HUES64 (cell line): ENCODE measurements at regions not wholly inside any gene's neighbourhood (a gene's known extent, or its start where the extent isn't known, plus 50 kb on each side); places are given as distances from the start of the nearest gene placed in this dataset.

Experiments
- H3K27ac ChIP-seq: 2 replicates; pipeline ENCODE4 v1.7.0; 2013; ENCODE audit warnings: low read depth, low read length, inconsistent platforms
- H3K27me3 ChIP-seq: 2 replicates; pipeline ENCODE4 v1.6.1; 2013; ENCODE audit warnings: mild to moderate bottlenecking, low read length; ENCODE audit not compliant: insufficient read depth
- H3K36me3 ChIP-seq: 2 replicates; pipeline ENCODE4 v1.6.1; 2013; ENCODE audit warnings: mild to moderate bottlenecking, low read length; ENCODE audit not compliant: insufficient read depth
- H3K4me1 ChIP-seq: 2 replicates; pipeline ENCODE4 v1.6.1; 2013; ENCODE audit warnings: mild to moderate bottlenecking, low read length, moderate library complexity; ENCODE audit not compliant: insufficient read depth
- H3K4me3 ChIP-seq: 2 replicates; pipeline ENCODE4 v1.5.1; 2013; ENCODE audit warnings: mild to moderate bottlenecking, low read length, moderate library complexity
- H3K9ac ChIP-seq: 2 replicates; pipeline ENCODE4 v1.6.1; 2013; ENCODE audit warnings: mild to moderate bottlenecking, low read depth, low read length
- H3K9me3 ChIP-seq: 2 replicates; pipeline ENCODE4 v1.6.1; 2013; ENCODE audit warnings: low read depth, low read length; ENCODE audit not compliant: insufficient read depth
- WGBS: fragments of 150-250, 120-280 bp; methylation state at CpG from one replicate; pipeline ENCODE4 v1.1.7; 2013; ENCODE audit warnings: missing lambda C conversion rate; 5-methylcytosine and 5-hydroxymethylcytosine counted together

DNA sequence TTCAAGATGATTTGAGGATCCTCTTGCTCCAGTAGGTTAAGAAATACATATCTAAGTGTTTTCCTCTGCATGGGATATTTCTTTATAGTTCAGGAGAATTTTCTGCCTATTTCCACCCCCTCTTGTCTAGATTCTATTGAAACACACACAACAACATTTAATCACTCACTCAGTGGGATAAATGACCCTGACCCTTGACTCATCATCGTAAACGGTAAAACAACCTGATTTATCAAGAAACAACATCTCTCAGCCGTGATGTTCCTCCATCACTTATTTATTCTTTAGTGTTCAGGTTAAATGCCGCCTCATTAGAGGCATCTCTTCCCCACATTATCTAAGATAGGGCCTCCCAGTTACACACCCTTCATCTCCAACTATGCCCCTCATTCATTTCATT, 208.7 kb upstream of the FMN2 start:
- H3K27ac ChIP-seq = no peak overlapping the region
- H3K36me3 ChIP-seq = no peaks in the 10 kb centered on the region
- no peaks in the 10 kb centered on the region for H3K4me1 ChIP-seq
- H3K27me3 ChIP-seq = no peaks in the 10 kb centered on the region
- H3K9ac ChIP-seq = no peak overlapping the region
- H3K9me3 ChIP-seq = no peaks in the 10 kb centered on the region
- no peak overlapping the region for H3K4me3 ChIP-seq
- WGBS = 92% methylated on average over 4 of the region's 4 CpGs

DNA sequence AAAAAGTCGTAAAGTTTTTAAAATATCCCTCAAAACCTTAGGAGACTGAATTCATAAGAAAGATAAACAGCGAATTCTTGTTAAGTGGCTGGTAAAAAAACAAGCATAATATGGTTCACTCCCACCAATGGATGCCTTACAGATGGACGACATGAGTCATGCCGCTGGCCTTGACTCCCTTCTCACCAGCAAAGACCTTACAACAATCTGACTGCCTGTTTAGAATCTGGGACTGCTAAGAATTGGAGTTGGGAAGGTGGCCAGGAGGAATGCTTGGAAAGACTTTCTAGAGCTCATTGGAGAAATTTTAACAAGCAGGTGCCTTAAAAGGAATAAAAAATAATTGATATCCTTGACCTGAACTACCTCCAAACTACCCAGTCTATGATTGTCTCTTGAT, 206.9 kb upstream of the FMN2 start:
- Histone ChIP-seq H3K4me1 (0 out of 2 replicates have a peak, but pooled peaks cover 3% of the 10 kb centered on the region), H3K4me3 (no peak overlapping the region), H3K27ac (no peak overlapping the region), H3K27me3 (no peaks in the 10 kb centered on the region), H3K9me3 (no peaks in the 10 kb centered on the region), H3K9ac (no peak overlapping the region), H3K36me3 (no peaks in the 10 kb centered on the region)
- WGBS = 93% methylated on average over 2 of the region's 4 CpGs

DNA sequence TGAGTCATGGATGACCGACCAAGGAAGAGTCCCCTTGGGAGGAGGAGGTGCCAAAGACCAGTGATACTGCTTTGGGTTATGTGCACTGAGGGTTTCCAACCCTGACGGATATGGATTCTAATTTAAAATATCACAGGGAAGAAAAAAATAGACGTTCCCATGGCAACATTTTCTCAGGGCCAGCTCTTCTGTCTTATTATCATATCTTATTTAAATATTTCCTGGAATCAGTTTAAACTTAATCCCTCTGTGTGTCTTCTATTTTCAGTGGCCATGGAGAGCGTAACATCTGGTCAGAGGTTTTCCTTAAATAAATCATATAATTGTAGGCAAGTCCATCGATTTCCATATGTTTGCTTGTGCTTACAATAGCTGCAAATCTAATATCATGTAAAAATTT, 205.4 kb upstream of the FMN2 start:
- Histone ChIP-seq H3K27me3 (no peaks in the 10 kb centered on the region), H3K9ac (no peak overlapping the region), H3K36me3 (no peaks in the 10 kb centered on the region), H3K4me1 (0 out of 2 replicates have a peak, but pooled peaks cover 3% of the 10 kb centered on the region), H3K9me3 (no peaks in the 10 kb centered on the region), H3K4me3 (no peak overlapping the region), H3K27ac (no peak overlapping the region)
- WGBS = 89% methylated on average over 3 of the region's 5 CpGs

DNA sequence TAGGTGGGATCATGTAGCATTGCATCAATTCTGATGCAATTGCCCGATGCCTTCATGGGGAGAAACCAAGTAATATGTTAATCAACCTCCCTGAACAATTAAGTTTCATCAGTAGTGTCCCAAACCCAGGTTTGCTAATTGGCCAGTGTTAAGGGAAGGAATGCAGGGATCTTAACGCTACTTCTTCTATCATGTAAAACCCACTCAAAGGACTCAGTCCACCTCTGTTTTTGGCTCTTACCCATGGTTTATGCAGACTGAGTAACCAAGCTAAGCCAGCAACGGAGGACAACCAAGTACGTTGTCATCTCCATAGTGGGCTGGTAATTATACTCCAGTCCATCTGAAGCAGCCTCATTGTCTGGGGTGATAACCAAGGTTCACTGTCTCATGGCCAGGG, 203.0 kb upstream of the FMN2 start:
- Histone ChIP-seq H3K9me3 (no peaks in the 10 kb centered on the region), H3K4me3 (no peak overlapping the region), H3K27me3 (no peaks in the 10 kb centered on the region), H3K27ac (no peak overlapping the region), H3K36me3 (no peaks in the 10 kb centered on the region), H3K4me1 (peaks cover 8% of the 10 kb centered on the region; the same call in 1 of the 2 replicates), H3K9ac (no peak overlapping the region)
- WGBS = 82% methylated on average over 4 of the region's 4 CpGs

DNA sequence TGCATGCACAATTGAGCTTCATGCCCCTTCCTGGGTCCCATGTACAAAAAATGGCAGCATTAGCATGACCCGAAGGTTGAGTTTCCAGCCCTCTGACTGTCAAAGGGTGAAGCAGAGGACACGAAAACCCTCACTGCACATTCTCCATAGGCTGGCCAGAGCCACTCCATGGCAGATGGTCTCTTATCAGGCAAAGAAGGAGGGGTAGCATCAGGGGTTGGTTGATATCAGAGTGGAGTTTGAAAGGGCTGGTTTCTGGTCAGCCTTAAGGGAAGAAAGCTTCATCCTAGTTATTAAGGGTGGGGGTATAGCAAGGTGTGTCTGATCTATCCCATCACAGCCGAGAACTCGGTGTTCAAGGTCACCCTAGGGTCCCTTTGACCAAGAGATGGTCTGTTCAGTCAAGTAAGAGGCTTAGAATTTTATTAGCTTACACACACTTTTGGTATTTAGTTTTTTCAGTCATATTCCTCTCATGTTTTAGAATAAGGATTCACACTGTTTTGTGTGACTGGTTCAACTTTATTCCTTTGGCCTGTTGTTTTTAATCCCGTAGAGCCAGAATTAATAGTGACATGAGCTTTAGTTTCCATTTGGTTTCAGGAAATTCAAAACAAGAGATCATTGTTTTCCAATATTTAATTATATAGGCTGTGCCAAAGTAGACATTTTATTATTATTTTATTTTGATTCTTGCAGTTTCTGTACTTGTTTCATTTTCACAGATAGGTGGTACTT, 199.9 kb upstream of the FMN2 start:
- 91% methylated on average over 5 of the region's 5 CpGs for WGBS
- no peak overlapping the region for H3K27ac ChIP-seq
- H3K27me3 ChIP-seq = no peaks in the 10 kb centered on the region
- no peak overlapping the region for H3K9ac ChIP-seq
- no peak overlapping the region for H3K4me3 ChIP-seq
- H3K36me3 ChIP-seq = no peaks in the 10 kb centered on the region
- 0 out of 2 replicates have a peak, but pooled peaks cover 3% of the 10 kb centered on the region for H3K9me3 ChIP-seq
- H3K4me1 ChIP-seq = peaks cover 8% of the 10 kb centered on the region; the same call in 1 of the 2 replicates

DNA sequence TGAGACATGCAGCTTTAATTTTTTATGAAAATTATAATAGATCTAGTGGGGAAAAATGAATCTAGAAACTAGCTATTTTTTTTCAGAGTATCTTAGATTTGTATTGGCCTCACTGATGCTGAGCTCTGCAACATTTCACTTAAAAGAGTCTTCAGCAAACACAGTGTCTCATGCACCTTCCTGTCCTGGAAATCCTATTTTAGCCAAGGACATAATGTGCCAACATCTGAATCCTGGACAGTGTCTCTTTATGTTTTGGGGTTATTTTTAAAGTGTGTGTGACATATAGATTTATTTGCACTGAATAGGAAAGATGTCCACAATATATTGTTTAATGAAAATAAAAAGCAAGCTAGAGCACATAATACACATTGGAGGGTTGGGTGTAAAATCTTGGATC, 199.1 kb upstream of the FMN2 start:
- no peak overlapping the region for H3K9ac ChIP-seq
- H3K27me3 ChIP-seq = no peaks in the 10 kb centered on the region
- H3K36me3 ChIP-seq = no peaks in the 10 kb centered on the region
- H3K4me1 ChIP-seq = peaks cover 12% of the 10 kb centered on the region
- H3K9me3 ChIP-seq = 0 out of 2 replicates have a peak, but pooled peaks cover 3% of the 10 kb centered on the region
- H3K27ac ChIP-seq = no peak overlapping the region
- H3K4me3 ChIP-seq = no peak overlapping the region

DNA sequence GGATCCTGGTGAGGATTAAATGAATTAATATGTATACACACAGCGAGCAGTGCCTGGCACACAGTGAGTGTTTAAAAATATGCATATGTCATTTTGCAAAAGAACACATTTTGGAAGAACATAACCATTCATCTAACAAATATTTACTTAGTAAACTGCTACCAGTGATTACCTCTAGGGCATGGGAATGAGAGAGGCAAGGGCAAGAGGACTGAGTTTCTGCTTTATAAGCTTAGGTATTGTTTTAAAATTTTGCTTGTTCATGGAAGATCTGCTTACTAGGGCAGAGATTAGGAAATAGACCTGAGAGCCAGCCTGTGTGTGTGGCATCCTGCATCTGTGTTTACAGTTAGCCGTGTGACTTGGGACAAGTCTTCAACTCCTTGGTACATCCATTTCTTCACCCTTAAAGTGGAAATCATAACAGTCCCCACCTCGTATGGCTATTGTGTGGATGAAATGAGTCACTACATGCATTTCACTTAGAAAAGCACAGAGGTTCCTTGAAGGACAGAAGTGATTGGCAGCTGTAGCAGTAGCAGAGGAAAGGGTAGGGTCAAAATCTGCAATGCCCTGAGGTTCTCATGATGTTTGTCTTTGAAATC, 198.5 kb upstream of the FMN2 start:
- H3K27ac ChIP-seq = no peak overlapping the region
- no peak overlapping the region for H3K9ac ChIP-seq
- H3K36me3 ChIP-seq = no peaks in the 10 kb centered on the region
- WGBS = 91% methylated on average over 3 of the region's 3 CpGs
- H3K9me3 ChIP-seq = 0 out of 2 replicates have a peak, but pooled peaks cover 3% of the 10 kb centered on the region
- H3K4me3 ChIP-seq = no peak overlapping the region
- peaks cover 16% of the 10 kb centered on the region for H3K4me1 ChIP-seq
- H3K27me3 ChIP-seq = no peaks in the 10 kb centered on the region

DNA sequence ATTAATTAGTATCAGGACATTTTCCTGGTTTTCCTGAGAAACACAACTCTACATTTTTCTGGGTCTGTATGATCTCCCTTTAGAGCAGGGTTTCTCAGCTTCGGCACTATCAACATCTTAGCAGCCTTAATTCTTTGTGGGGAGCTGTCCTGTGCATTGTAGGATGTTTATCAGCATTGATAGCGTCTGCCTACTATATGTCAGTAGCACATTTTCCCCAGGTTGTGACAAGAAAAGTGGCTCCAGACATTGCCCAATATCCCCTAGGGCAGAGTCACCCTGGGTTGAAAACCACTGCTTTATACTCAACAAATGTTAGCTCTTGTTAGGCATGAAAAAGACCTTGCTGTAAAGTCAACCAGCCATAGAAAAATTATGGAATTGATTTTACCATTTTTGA, 195.1 kb upstream of the FMN2 start:
- 100% methylated on average over 2 of the region's 2 CpGs for WGBS
- Histone ChIP-seq H3K9me3 (0 out of 2 replicates have a peak, but pooled peaks cover 3% of the 10 kb centered on the region), H3K4me1 (peaks cover 13% of the 10 kb centered on the region), H3K36me3 (no peaks in the 10 kb centered on the region), H3K9ac (no peak overlapping the region), H3K27me3 (no peaks in the 10 kb centered on the region), H3K4me3 (no peak overlapping the region), H3K27ac (no peak overlapping the region)

DNA sequence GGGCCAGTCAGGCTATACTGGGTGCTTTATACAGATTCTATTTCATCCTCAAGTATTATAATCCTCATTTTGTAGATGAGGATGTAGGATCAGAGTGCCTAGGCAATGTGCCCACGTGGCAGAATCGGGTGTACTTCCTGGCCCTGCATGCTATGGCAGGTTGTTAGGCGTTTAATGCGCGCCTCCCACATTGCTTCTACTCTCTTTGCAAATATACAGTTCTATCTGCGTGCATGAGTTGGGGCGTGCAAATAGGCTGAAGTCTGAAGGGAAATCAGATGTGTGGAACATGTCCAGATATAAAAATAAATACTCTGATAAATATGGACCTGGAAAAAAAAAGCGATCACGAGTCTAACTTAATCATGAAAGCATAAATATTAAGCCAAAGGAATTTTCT, 194.7 kb upstream of the FMN2 start:
- H3K4me3 ChIP-seq = no peak overlapping the region
- H3K27ac ChIP-seq = no peak overlapping the region
- 97% methylated on average over 7 of the region's 9 CpGs for WGBS
- no peaks in the 10 kb centered on the region for H3K36me3 ChIP-seq
- 0 out of 2 replicates have a peak, but pooled peaks cover 3% of the 10 kb centered on the region for H3K9me3 ChIP-seq
- no peak overlapping the region for H3K9ac ChIP-seq
- H3K27me3 ChIP-seq = no peaks in the 10 kb centered on the region
- peaks cover 13% of the 10 kb centered on the region for H3K4me1 ChIP-seq

DNA sequence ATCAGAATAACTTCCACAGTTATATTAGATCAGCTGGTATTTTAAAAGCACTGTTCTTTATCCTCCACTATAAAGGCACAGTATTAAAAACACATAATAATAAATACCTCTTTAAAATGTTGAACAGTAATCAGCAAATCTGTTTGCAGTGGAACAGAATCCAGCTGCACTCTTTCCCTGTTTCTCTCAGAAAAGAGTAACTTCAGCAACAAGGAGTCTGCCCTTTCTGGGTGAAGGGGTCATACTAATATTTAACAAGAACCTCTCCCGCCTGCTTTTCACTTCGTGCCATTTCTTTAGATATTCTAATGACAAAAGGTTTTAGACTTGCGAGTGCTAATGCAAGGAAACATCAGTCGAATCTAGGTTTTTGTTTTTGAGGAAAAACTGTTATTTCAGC, 194.2 kb upstream of the FMN2 start:
- no peaks in the 10 kb centered on the region for H3K27me3 ChIP-seq
- no peak overlapping the region for H3K27ac ChIP-seq
- H3K9ac ChIP-seq = no peak overlapping the region
- peaks cover 13% of the 10 kb centered on the region for H3K4me1 ChIP-seq
- no peaks in the 10 kb centered on the region for H3K36me3 ChIP-seq
- H3K9me3 ChIP-seq = 0 out of 2 replicates have a peak, but pooled peaks cover 3% of the 10 kb centered on the region
- whole genome bisulfite sequencing = 33% methylated on average over 2 of the region's 4 CpGs
- no peak overlapping the region for H3K4me3 ChIP-seq

DNA sequence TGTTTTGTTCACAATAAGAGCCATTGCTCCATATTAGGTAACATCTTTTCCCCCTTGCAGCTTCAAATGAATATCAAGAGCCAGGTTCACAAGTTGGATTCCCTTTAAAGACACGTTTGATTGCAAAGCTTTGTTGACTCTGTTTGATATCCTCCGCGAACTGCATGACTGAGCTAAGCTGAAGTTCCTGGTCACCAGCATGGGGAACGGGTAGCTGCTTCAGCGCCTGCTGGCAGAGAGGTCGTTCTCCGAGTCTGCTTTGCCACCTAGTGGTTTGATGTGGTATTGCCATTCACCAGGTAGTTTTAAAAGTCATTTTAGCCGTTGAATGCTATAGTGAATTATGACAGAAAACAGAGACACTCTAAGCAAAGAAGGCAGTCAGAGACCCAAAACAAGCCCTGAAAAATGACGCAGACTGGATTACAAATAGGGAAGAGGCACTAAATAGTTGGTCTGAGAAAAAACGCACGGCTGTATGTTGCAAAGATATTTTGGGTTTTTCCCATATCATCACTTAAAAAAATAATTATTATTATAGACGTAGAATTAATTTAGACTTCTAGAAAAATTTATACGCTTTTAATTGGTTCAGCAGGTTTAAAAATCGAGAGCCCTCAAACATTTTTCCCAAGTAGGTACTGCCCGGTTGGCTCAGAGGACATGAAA, 193.5 kb upstream of the FMN2 start:
- H3K36me3 ChIP-seq = no peaks in the 10 kb centered on the region
- H3K9ac ChIP-seq = no peak overlapping the region
- H3K4me1 ChIP-seq = peaks cover 11% of the 10 kb centered on the region
- no peak overlapping the region for H3K4me3 ChIP-seq
- 0 out of 2 replicates have a peak, but pooled peaks cover 3% of the 10 kb centered on the region for H3K9me3 ChIP-seq
- no peaks in the 10 kb centered on the region for H3K27me3 ChIP-seq
- H3K27ac ChIP-seq = no peak overlapping the region
- 24% methylated on average over 12 of the region's 15 CpGs for WGBS
